ENCODE measurements at regions not wholly inside any gene's neighbourhood (a gene's known extent, or its start where the extent isn't known, plus 50 kb on each side); places are given as distances from the start of the nearest gene placed in this dataset.
"Not testable (repeated sequence)": the region's sequence is repeated elsewhere in the genome, so short reads cannot be mapped to it uniquely, and the experiment has no call there.

- H3K9ac ChIP-seq; H3K4me1 ChIP-seq (ENCODE audit: insufficient read depth); H3K79me2 ChIP-seq (ENCODE audit: insufficient read depth); H3K27ac ChIP-seq; in situ Hi-C loops (cut with MboI); H3K36me3 ChIP-seq (ENCODE audit: low read depth); H4K20me1 ChIP-seq (ENCODE audit: insufficient read depth); H3K27me3 ChIP-seq (replicated peaks; ENCODE audit: insufficient read depth); H3F3A ChIP-seq (ENCODE audit: insufficient read depth); H3K4me2 ChIP-seq (ENCODE audit: unreplicated experiment); H3K9me3 ChIP-seq (ENCODE audit: low read depth); H3K9me2 ChIP-seq (ENCODE audit: insufficient read depth); H2AFZ ChIP-seq; H3K4me3 ChIP-seq: not testable (repeated sequence)
- peak; percentile 21 for DNase-seq
- WGBS, 2 experiments (ENCODE audit: low coverage in 1 of 2, low lambda C conversion rate in 2 of 2, missing lambda C conversion rate in 2 of 2) = 16 to 20% methylated on average over 4 of the region's 4 CpGs
These were observed 107.9 kb downstream of the POTEC start for GRCh38 chr18:14435460-14435859.

DNA sequence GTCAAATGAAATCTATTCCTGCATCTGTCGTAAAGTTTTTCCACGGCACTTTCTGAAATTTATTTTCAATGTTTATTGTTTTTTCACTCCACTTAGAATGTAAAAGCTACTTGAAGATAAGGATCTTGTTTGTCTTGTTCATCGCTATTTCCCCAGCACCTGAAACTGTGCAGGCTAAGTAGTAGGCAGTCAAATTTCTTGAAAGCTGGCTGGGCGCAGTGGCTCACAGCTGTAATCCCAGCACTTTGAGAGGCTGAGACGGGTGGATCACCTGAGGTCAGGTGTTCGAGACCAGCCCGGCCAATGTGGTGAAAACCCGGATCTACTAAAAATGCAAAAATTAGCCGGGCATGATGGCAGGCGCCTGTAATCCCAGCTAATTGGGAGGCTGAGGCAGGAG is 111.0 kb downstream of the POTEC start:
- H3K27ac ChIP-seq; H3K27me3 ChIP-seq (replicated peaks; ENCODE audit: insufficient read depth); DNase-seq; H3K4me1 ChIP-seq (ENCODE audit: insufficient read depth); H4K20me1 ChIP-seq (ENCODE audit: insufficient read depth); H3K9me3 ChIP-seq (ENCODE audit: low read depth); H3K79me2 ChIP-seq (ENCODE audit: insufficient read depth); H2AFZ ChIP-seq; H3K4me3 ChIP-seq; H3K36me3 ChIP-seq (ENCODE audit: low read depth); H3K9me2 ChIP-seq (ENCODE audit: insufficient read depth); H3K9ac ChIP-seq; H3F3A ChIP-seq (ENCODE audit: insufficient read depth); H3K4me2 ChIP-seq (ENCODE audit: unreplicated experiment); in situ Hi-C loops (cut with MboI): not testable (repeated sequence)
- WGBS, 2 experiments (ENCODE audit: low coverage in 1 of 2, low lambda C conversion rate in 2 of 2, missing lambda C conversion rate in 2 of 2) = 84 to 93% methylated on average over 6 to 10 of the region's 10 CpGs

DNA sequence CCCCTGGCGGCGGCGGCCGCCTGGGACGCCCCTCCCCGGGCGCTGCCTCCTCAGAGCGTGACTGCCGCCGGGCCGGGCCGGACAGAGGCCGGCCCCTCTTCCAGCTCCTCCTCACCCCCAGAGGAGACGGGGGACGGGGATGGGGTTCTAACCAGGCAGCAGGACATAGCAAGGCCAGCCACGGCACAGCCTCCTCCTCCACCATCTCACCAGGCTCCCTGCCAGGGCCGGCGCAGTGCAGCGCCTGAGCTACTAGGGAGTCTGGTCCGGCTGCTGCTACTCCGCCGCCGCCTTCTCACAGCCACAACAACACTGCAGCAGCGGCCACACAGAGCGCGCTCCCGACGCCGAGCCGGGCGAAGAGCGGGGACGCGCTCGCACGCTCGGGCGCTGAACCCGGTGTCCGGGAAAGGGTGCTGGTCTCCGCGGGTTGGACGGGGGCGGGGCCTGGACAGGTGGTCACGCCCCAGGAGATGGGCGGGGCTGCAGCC is 112.3 kb downstream of the POTEC start:
- Histone ChIP-seq H3K4me2 (ENCODE audit: unreplicated experiment) (peak overlapping the region; percentile 37), H2AFZ (peak overlapping the region; percentile 76), H3K4me3 (peak overlapping the region; percentile 62)
- H3K9me2 ChIP-seq (ENCODE audit: insufficient read depth); H3K36me3 ChIP-seq (ENCODE audit: low read depth); H3F3A ChIP-seq (ENCODE audit: insufficient read depth); H3K27ac ChIP-seq; in situ Hi-C loops (cut with MboI); H3K27me3 ChIP-seq (replicated peaks; ENCODE audit: insufficient read depth); H3K9me3 ChIP-seq (ENCODE audit: low read depth); H3K79me2 ChIP-seq (ENCODE audit: insufficient read depth); H3K4me1 ChIP-seq (ENCODE audit: insufficient read depth); H4K20me1 ChIP-seq (ENCODE audit: insufficient read depth); H3K9ac ChIP-seq: not testable (repeated sequence)
- DNase-seq = peak; percentile 43
- 3% methylated on average over 18 to 40 of the region's 46 CpGs for WGBS, 2 experiments (ENCODE audit: low coverage in 1 of 2, low lambda C conversion rate in 2 of 2, missing lambda C conversion rate in 2 of 2)

- H3K4me2 ChIP-seq (ENCODE audit: unreplicated experiment) = not testable (repeated sequence)
These were observed 127.6 kb downstream of the POTEC start for GRCh38 chr18:14415806-14416205.

DNA sequence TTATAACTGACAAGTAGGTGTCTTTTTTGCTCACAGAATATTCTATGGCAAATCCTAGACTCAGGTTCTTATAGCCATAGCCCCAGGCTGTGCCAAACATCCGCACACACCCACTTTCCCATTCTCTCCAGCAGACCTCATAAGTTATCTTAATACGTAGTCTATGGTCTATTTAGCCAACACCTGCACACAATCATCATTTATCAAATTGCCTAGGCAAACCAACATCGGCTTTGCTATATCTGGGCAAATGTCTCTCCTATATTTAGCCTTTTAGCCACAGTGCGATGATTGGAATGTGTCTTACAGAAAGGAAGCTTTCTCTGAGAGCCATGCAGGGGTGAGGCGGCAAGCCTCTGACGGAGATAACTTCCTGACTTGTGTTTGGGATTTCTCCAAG is 128.0 kb downstream of the POTEC start:
- in situ Hi-C loops (cut with MboI); H3K36me3 ChIP-seq (ENCODE audit: low read depth): not testable (repeated sequence)
- 25 to 27% methylated on average over 6 of the region's 6 CpGs for WGBS, 2 experiments (ENCODE audit: low coverage in 1 of 2, low lambda C conversion rate in 2 of 2, missing lambda C conversion rate in 2 of 2)

More at GRCh38 chr18:14415806-14416205, 127.6 kb downstream of the POTEC start:
- H2AFZ ChIP-seq; H3K27ac ChIP-seq; H4K20me1 ChIP-seq (ENCODE audit: insufficient read depth); H3K9me3 ChIP-seq (ENCODE audit: low read depth); H3K4me3 ChIP-seq; H3K27me3 ChIP-seq (replicated peaks; ENCODE audit: insufficient read depth); H3K9me2 ChIP-seq (ENCODE audit: insufficient read depth); in situ Hi-C loops (cut with MboI); H3K4me1 ChIP-seq (ENCODE audit: insufficient read depth); H3K79me2 ChIP-seq (ENCODE audit: insufficient read depth); H3K9ac ChIP-seq; H3F3A ChIP-seq (ENCODE audit: insufficient read depth); H3K36me3 ChIP-seq (ENCODE audit: low read depth): not testable (repeated sequence)
- 1 to 6% methylated on average over 8 of the region's 8 CpGs for WGBS, 2 experiments (ENCODE audit: low coverage in 1 of 2, low lambda C conversion rate in 2 of 2, missing lambda C conversion rate in 2 of 2)
- DNase-seq = peak; percentile 20

DNA sequence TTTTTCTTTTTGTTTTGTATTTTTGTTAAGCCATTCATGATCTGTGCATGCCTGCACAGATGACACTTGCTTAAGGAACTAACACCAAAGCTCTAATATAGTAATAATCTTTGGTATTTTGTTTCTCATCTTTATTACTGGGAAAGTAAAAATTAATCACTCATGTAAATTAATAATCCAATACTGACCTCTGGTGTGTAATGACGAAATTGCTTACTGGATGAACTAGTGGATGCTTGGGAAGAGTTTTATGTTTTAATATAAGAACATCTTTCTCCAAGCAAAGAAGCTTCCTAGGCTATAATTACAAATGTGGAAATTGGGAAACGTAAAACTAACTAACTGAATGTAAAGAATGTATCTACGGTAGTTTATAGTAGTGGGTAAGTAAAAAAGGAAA is 147.9 kb downstream of the POTEC start:
- H3K27ac ChIP-seq; H2AFZ ChIP-seq; H3K4me1 ChIP-seq (ENCODE audit: insufficient read depth); H3K79me2 ChIP-seq (ENCODE audit: insufficient read depth); H4K20me1 ChIP-seq (ENCODE audit: insufficient read depth); H3K27me3 ChIP-seq (replicated peaks; ENCODE audit: insufficient read depth); H3K36me3 ChIP-seq (ENCODE audit: low read depth); H3K4me2 ChIP-seq (ENCODE audit: unreplicated experiment); H3K9me2 ChIP-seq (ENCODE audit: insufficient read depth); H3F3A ChIP-seq (ENCODE audit: insufficient read depth); H3K9ac ChIP-seq; H3K9me3 ChIP-seq (ENCODE audit: low read depth); H3K4me3 ChIP-seq: not testable (repeated sequence)
- in situ Hi-C loops (cut with MboI) = loop anchor here (25.0 kb wide), 1 partner anchor 558 kb away; no protein-coding TSS in a partner anchor
- WGBS, 2 experiments (ENCODE audit: low coverage in 1 of 2, low lambda C conversion rate in 2 of 2, missing lambda C conversion rate in 2 of 2) = 18 to 23% methylated on average over 3 of the region's 3 CpGs
- DNase-seq = peak; percentile 11

More for the DNA sequence above, 128.0 kb downstream of the POTEC start:
- H3K27ac ChIP-seq; H3K9ac ChIP-seq; H2AFZ ChIP-seq; H3K4me1 ChIP-seq (ENCODE audit: insufficient read depth); DNase-seq; H3K27me3 ChIP-seq (replicated peaks; ENCODE audit: insufficient read depth); H3K9me2 ChIP-seq (ENCODE audit: insufficient read depth); H3K4me2 ChIP-seq (ENCODE audit: unreplicated experiment); H3K79me2 ChIP-seq (ENCODE audit: insufficient read depth); H3K4me3 ChIP-seq; H3F3A ChIP-seq (ENCODE audit: insufficient read depth); H4K20me1 ChIP-seq (ENCODE audit: insufficient read depth); H3K9me3 ChIP-seq (ENCODE audit: low read depth): not testable (repeated sequence)

- H3K36me3 ChIP-seq (ENCODE audit: low read depth); H3K4me3 ChIP-seq; DNase-seq; H3K9me3 ChIP-seq (ENCODE audit: low read depth); H3K4me2 ChIP-seq (ENCODE audit: unreplicated experiment); H4K20me1 ChIP-seq (ENCODE audit: insufficient read depth); H3K9ac ChIP-seq; H3K9me2 ChIP-seq (ENCODE audit: insufficient read depth); H2AFZ ChIP-seq; H3K79me2 ChIP-seq (ENCODE audit: insufficient read depth); H3K27me3 ChIP-seq (replicated peaks; ENCODE audit: insufficient read depth); H3K4me1 ChIP-seq (ENCODE audit: insufficient read depth); H3K27ac ChIP-seq; H3F3A ChIP-seq (ENCODE audit: insufficient read depth): not testable (repeated sequence)
- in situ Hi-C loops (cut with MboI) = loop anchor here (25.0 kb wide), 1 partner anchor 556 kb away; no protein-coding TSS in a partner anchor
- 86 to 91% methylated on average over 37 to 43 of the region's 50 CpGs for WGBS, 2 experiments (ENCODE audit: low coverage in 1 of 2, low lambda C conversion rate in 2 of 2, missing lambda C conversion rate in 2 of 2)
These were observed 149.8 kb downstream of the POTEC start for GRCh38 chr18:14393563-14394103.

GRCh38 chr18:14392604-14393003 is 150.8 kb downstream of the POTEC start:
- H3K4me2 ChIP-seq (ENCODE audit: unreplicated experiment); H3K36me3 ChIP-seq (ENCODE audit: low read depth); H3K27me3 ChIP-seq (replicated peaks; ENCODE audit: insufficient read depth); H2AFZ ChIP-seq; H3F3A ChIP-seq (ENCODE audit: insufficient read depth); DNase-seq; H3K9me2 ChIP-seq (ENCODE audit: insufficient read depth); H3K4me1 ChIP-seq (ENCODE audit: insufficient read depth); H3K27ac ChIP-seq; H3K9ac ChIP-seq; H3K79me2 ChIP-seq (ENCODE audit: insufficient read depth); H4K20me1 ChIP-seq (ENCODE audit: insufficient read depth); H3K4me3 ChIP-seq; H3K9me3 ChIP-seq (ENCODE audit: low read depth): not testable (repeated sequence)
- in situ Hi-C loops (cut with MboI) = loop anchor here (25.0 kb wide), 1 partner anchor 555 kb away; no protein-coding TSS in a partner anchor
- WGBS, 2 experiments (ENCODE audit: low coverage in 1 of 2, low lambda C conversion rate in 2 of 2, missing lambda C conversion rate in 2 of 2) = 78 to 79% methylated on average over 13 to 24 of the region's 24 CpGs

All from GM23248 (cell line).